ENCODE measurements at regions not wholly inside any gene's neighbourhood (a gene's known extent, or its start where the extent isn't known, plus 50 kb on each side); places are given as distances from the start of the nearest gene placed in this dataset.

DNA sequence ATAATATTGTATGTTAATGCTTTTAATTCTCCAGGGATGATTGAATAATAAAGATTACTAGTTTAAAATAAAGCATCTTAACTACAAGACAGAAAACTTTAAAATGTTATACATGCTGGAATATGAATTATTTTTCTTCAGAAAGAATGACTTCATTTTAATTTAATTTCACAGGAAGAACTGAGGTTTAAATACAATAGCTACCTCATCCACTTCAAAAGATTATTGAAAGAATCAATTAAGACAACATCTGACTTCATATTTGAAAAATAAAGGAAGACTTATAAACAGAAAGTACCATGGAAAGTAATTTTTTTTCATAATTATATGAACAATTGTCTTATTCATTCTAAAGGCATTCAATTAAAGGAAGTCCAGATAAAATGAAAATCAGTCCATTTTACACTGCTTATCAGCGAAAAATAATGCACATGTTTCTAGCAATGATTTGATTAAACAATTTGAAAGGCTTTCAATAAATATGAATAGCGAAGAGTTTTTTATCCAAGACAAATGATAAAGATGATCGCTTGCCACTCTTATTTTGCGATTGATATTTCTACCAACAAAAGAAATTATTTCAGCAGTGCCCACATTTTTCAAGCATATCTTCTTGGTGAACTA lies 368.5 kb upstream of the OPRM1 start:
- no peak overlapping the region for H3K4me3 ChIP-seq
- TF ChIP-seq, protein P1, sequence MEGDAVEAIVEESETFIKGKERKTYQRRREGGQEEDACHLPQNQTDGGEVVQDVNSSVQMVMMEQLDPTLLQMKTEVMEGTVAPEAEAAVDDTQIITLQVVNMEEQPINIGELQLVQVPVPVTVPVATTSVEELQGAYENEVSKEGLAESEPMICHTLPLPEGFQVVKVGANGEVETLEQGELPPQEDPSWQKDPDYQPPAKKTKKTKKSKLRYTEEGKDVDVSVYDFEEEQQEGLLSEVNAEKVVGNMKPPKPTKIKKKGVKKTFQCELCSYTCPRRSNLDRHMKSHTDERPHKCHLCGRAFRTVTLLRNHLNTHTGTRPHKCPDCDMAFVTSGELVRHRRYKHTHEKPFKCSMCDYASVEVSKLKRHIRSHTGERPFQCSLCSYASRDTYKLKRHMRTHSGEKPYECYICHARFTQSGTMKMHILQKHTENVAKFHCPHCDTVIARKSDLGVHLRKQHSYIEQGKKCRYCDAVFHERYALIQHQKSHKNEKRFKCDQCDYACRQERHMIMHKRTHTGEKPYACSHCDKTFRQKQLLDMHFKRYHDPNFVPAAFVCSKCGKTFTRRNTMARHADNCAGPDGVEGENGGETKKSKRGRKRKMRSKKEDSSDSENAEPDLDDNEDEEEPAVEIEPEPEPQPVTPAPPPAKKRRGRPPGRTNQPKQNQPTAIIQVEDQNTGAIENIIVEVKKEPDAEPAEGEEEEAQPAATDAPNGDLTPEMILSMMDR (IDR thresholded peaks at IDR 0.05): no peak

DNA sequence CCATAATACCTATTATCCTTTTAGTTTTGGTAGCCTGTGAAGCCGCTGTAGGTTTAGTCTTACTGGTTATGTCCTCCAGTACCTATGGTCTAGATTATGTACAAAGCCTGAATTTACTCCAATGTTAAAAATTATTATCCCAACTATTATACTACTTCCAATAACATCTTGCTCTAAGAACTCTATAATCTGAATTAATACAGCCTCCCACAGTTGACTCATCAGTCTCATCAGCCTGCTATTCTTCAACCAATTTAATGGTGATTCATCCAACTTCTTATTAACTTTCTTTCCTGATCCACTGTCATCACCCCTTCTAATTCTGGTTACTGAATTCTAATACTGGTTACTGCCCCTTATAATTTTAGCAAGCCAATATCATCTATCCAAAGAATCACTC lies 370.3 kb upstream of the OPRM1 start:
- H3K4me1 ChIP-seq: no peaks in the 10 kb centered on the region
- TF ChIP-seq, protein P1 (IDR thresholded peaks at IDR 0.05): no peak

More for the DNA sequence above, 368.5 kb upstream of the OPRM1 start:
- Histone ChIP-seq H3K27ac (no peak overlapping the region), H3K9ac (ENCODE audit: low read depth in 2 of 2, low read length in 2 of 2) (no peak overlapping the region), H3K36me3 (no peaks in the 10 kb centered on the region), H3K4me1 (no peaks in the 10 kb centered on the region), H3K27me3 (no peaks in the 10 kb centered on the region), H3K9me3 (no peaks in the 10 kb centered on the region)
- intact Hi-C loops (cut with DNase I): no loop called here
- no peak for DNase-seq

DNA sequence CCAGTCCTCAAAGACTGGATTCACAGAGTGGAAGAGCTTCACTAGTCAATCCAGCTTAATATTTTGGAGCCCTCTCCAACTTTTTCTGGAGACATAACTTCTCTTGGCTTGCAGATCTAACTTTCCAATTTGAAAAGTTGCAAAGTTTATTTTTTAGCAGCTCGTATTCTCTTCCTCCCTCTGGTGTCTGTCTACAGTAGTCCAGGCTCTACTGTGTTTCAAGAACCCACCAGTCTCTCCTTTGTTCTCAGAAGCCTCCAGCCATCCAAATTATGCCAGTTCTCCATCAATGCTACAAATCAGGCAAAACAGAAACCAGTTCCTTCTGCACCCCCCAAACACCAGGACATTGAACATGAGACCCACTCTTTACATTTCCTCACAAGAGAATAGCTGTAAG lies 376.1 kb upstream of the OPRM1 start:
- no peak for DNase-seq
- Histone ChIP-seq H3K36me3 (no peaks in the 10 kb centered on the region), H3K9ac (ENCODE audit: low read depth in 2 of 2, low read length in 2 of 2) (no peak overlapping the region), H3K27me3 (no peaks in the 10 kb centered on the region), H3K27ac (no peak overlapping the region), H3K4me3 (no peak overlapping the region), H3K9me3 (no peaks in the 10 kb centered on the region), H3K4me1 (no peaks in the 10 kb centered on the region)
- TF ChIP-seq, protein P1 (IDR thresholded peaks at IDR 0.05): no peak
- intact Hi-C loops (cut with DNase I): no loop called here

More for the DNA sequence above, 370.3 kb upstream of the OPRM1 start:
- Histone ChIP-seq H3K36me3 (no peaks in the 10 kb centered on the region), H3K27me3 (no peaks in the 10 kb centered on the region), H3K27ac (no peak overlapping the region), H3K9me3 (no peaks in the 10 kb centered on the region), H3K4me3 (no peak overlapping the region), H3K9ac (ENCODE audit: low read depth in 2 of 2, low read length in 2 of 2) (no peak overlapping the region)
- intact Hi-C loops (cut with DNase I): no loop called here
- no peak for DNase-seq

DNA sequence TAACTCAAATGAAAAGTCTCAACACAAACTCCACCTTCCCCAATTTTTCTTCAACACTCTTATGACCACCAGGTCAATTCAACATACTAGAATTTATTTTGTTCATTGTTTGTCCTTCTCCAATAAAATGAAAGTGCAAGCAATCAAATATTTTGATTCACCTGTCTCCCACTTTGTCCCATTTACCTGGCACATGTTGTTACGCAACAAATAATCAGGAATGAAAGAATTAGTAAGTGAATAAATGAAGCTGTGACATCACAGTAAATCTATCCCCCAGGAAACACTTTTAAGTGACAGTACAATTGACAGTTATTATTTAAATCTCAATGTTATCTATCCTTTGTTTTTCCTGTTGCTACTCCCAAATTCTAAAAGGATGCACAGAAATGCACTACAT lies 393.7 kb upstream of the OPRM1 start:
- TF ChIP-seq, protein P1 (IDR thresholded peaks at IDR 0.05): no peak
- intact Hi-C loops (cut with DNase I): no loop called here
- H3K27me3 ChIP-seq: no peaks in the 10 kb centered on the region
- H3K27ac ChIP-seq: no peak overlapping the region
- no peaks in the 10 kb centered on the region for H3K4me1 ChIP-seq
- no peak for DNase-seq
- no peak overlapping the region for H3K9ac ChIP-seq (ENCODE audit: low read depth in 2 of 2, low read length in 2 of 2)
- no peaks in the 10 kb centered on the region for H3K36me3 ChIP-seq
- H3K9me3 ChIP-seq: no peaks in the 10 kb centered on the region
- no peak overlapping the region for H3K4me3 ChIP-seq

DNA sequence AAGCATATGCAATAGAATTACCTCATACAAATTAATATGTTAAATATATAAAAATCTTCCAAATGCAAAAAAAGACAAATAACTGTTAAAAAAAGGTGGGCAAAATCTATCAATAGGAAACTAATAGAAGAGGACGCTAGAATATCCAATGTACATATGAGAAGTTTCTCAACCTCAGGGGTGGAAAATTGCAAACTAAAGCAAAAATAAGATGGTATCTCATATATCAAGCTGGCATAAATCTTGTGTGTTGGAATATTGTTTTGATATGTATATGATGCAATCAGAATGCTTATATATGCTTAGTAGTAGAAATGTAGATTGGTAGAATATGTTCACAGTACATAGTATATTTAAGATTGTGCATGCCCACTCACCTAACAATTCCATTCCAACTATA lies 395.0 kb upstream of the OPRM1 start:
- no peak overlapping the region for H3K9ac ChIP-seq (ENCODE audit: low read depth in 2 of 2, low read length in 2 of 2)
- H3K4me1 ChIP-seq: no peaks in the 10 kb centered on the region
- intact Hi-C loops (cut with DNase I): no loop called here
- TF ChIP-seq, protein P1 (IDR thresholded peaks at IDR 0.05): no peak
- no peaks in the 10 kb centered on the region for H3K27me3 ChIP-seq
- no peak overlapping the region for H3K27ac ChIP-seq
- H3K9me3 ChIP-seq: no peaks in the 10 kb centered on the region
- no peaks in the 10 kb centered on the region for H3K36me3 ChIP-seq
- no peak overlapping the region for H3K4me3 ChIP-seq
- no peak for DNase-seq
